HEK293 (cell line): ENCODE measurements at regions not wholly inside any gene's neighbourhood (a gene's known extent, or its start where the extent isn't known, plus 50 kb on each side); places are given as distances from the start of the nearest gene placed in this dataset.

Experiments
- CTCF ChIA-PET: fragments of 350-600 bp; formaldehyde crosslinking; extraction: SDS; loops from one replicate; lab custom pipeline; 2021; ENCODE audit warnings: antibody characterized with exemption; lab: Yijun Ruan, JAX
- POLR2A ChIA-PET: fragments of 300-600 bp; formaldehyde crosslinking; extraction: SDS; loops from one replicate; lab custom pipeline; 2020; ENCODE audit warnings: antibody characterized with exemption, inconsistent platforms; lab: Yijun Ruan, JAX
- H3K27ac ChIP-seq: fragments of 200-500 bp; sonication (Bioruptor generic); 2 replicates; pipeline ENCODE4 v1.5.1; 2014; ENCODE audit warnings: low read depth, low read length, control low read depth, inconsistent platforms; ENCODE audit errors: extremely low read depth
- H3K36me3 ChIP-seq, 2 experiments: fragments of 200-500 bp in 1 of 2; sonication (Bioruptor generic) in 1 of 2; 1 replicate in 1 of 2; 2 replicates in 1 of 2; pipeline ENCODE4 v1.5.1; 2014 to 2017; ENCODE audit warnings: inconsistent platforms in 2 of 2, low read length in 2 of 2; ENCODE audit not compliant: control insufficient read depth in 2 of 2, insufficient read depth in 1 of 2
- H3K4me1 ChIP-seq: fragments of 200-500 bp; sonication (Bioruptor generic); 2 replicates; pipeline ENCODE4 v1.5.1; 2014; ENCODE audit warnings: mild to moderate bottlenecking, low read length, inconsistent platforms; ENCODE audit not compliant: control insufficient read depth, insufficient read depth
- H3K4me3 ChIP-seq: 2 replicates; pipeline ENCODE4 v1.5.1; 2011; ENCODE audit warnings: low read depth, mild to moderate bottlenecking, control low read depth, low read length, moderate library complexity
- H3K9me3 ChIP-seq: fragments of 200-500 bp; sonication (Bioruptor generic); 2 replicates; pipeline ENCODE4 v1.5.1; 2014; ENCODE audit warnings: low read depth, low read length, inconsistent platforms; ENCODE audit not compliant: control insufficient read depth, insufficient read depth
- AEBP2 ChIP-seq: fragments of 450-650 bp; formaldehyde crosslinking; IDR thresholded peaks from 2 replicates; pipeline ENCODE4 v1.5.1; 2016; ENCODE audit warnings: missing biosample characterization, missing genetic modification characterization, borderline replicate concordance
- HIC1 ChIP-seq: fragments of 450-650 bp; formaldehyde crosslinking; IDR thresholded peaks from 2 replicates; pipeline ENCODE4 v1.5.1; 2016; ENCODE audit warnings: missing biosample characterization, missing genetic modification characterization
- IKZF3 ChIP-seq: fragments of 450-650 bp; IDR thresholded peaks from 2 replicates; pipeline ENCODE4 v1.5.0; 2018; ENCODE audit warnings: missing biosample characterization, mild to moderate bottlenecking, missing genetic modification characterization, moderate library complexity
- KLF17 ChIP-seq: fragments of 450-650 bp; formaldehyde crosslinking; IDR thresholded peaks from 2 replicates; pipeline ENCODE4 v1.5.1; 2016; ENCODE audit warnings: missing biosample characterization, missing genetic modification characterization
- KLF8 ChIP-seq: fragments of 450-650 bp; formaldehyde crosslinking; IDR thresholded peaks from 2 replicates; pipeline ENCODE4 v1.5.1; 2016; ENCODE audit warnings: missing biosample characterization, missing genetic modification characterization
- MZF1 ChIP-seq: fragments of 450-650 bp; formaldehyde crosslinking; IDR thresholded peaks from 2 replicates; pipeline ENCODE4 v1.5.1; 2017; ENCODE audit warnings: missing biosample characterization, missing genetic modification characterization, borderline replicate concordance
- PRDM10 ChIP-seq: fragments of 450-650 bp; formaldehyde crosslinking; IDR thresholded peaks from 2 replicates; pipeline ENCODE4 v1.5.1; 2016; ENCODE audit warnings: missing biosample characterization, missing genetic modification characterization
- SCRT1 ChIP-seq: fragments of 450-650 bp; formaldehyde crosslinking; IDR thresholded peaks from 2 replicates; pipeline ENCODE4 v1.5.1; 2016; ENCODE audit warnings: missing biosample characterization, missing genetic modification characterization, borderline replicate concordance
- ZBTB21 ChIP-seq: fragments of 450-650 bp; formaldehyde crosslinking; IDR thresholded peaks from 2 replicates; pipeline ENCODE4 v1.5.1; 2017; ENCODE audit warnings: missing biosample characterization, missing genetic modification characterization
- ZNF174 ChIP-seq: fragments of 450-650 bp; formaldehyde crosslinking; IDR thresholded peaks from 2 replicates; pipeline ENCODE4 v1.5.0; 2017; ENCODE audit warnings: missing biosample characterization, mild to moderate bottlenecking, missing genetic modification characterization
- ZNF202 ChIP-seq: fragments of 450-650 bp; formaldehyde crosslinking; IDR thresholded peaks from 2 replicates; pipeline ENCODE4 v1.5.1; 2016; ENCODE audit warnings: missing biosample characterization, missing genetic modification characterization, borderline replicate concordance
- ZNF274 ChIP-seq, 2 experiments: fragments of 200-500 bp in 1 of 2; fragments of 450-650 bp in 1 of 2; sonication (Bioruptor generic) in 1 of 2; formaldehyde crosslinking in 1 of 2; IDR thresholded peaks; 2 replicates each; pipeline versions ENCODE4 v1.5.1 to v1.6.1; 2014 to 2016; ENCODE audit warnings: borderline replicate concordance in 1 of 2, inconsistent platforms in 1 of 2, low read length in 1 of 2, missing biosample characterization in 1 of 2, missing genetic modification characterization in 1 of 2
- ZNF280D ChIP-seq: fragments of 450-650 bp; formaldehyde crosslinking; IDR thresholded peaks from 2 replicates; pipeline ENCODE4 v1.5.1; 2016; ENCODE audit warnings: missing biosample characterization, missing genetic modification characterization
- ZNF335 ChIP-seq: fragments of 450-650 bp; formaldehyde crosslinking; conservative IDR thresholded peaks from 2 replicates; pipeline ENCODE4 v1.5.1; 2016; ENCODE audit warnings: missing biosample characterization, missing genetic modification characterization
- ZNF404 ChIP-seq: fragments of 450-650 bp; formaldehyde crosslinking; IDR thresholded peaks from 2 replicates; pipeline ENCODE4 v1.5.1; 2017; ENCODE audit warnings: missing biosample characterization, missing genetic modification characterization
- ZNF423 ChIP-seq: fragments of 450-650 bp; formaldehyde crosslinking; IDR thresholded peaks from 2 replicates; pipeline ENCODE4 v1.5.1; 2016; ENCODE audit warnings: missing biosample characterization, missing genetic modification characterization
- ZNF514 ChIP-seq: fragments of 450-650 bp; formaldehyde crosslinking; IDR thresholded peaks from 2 replicates; pipeline ENCODE4 v1.5.1; 2016; ENCODE audit warnings: missing biosample characterization, missing genetic modification characterization
- ZNF549 ChIP-seq: fragments of 450-650 bp; IDR thresholded peaks from 2 replicates; pipeline ENCODE4 v1.5.1; 2018; ENCODE audit warnings: missing biosample characterization, missing genetic modification characterization, mild to moderate bottlenecking, inconsistent platforms, moderate library complexity
- ZNF600 ChIP-seq: fragments of 450-650 bp; formaldehyde crosslinking; IDR thresholded peaks from 2 replicates; pipeline ENCODE4 v1.5.1; 2016; ENCODE audit warnings: missing biosample characterization, missing genetic modification characterization
- ZNF610 ChIP-seq: fragments of 450-650 bp; formaldehyde crosslinking; IDR thresholded peaks from 2 replicates; pipeline ENCODE4 v1.5.1; 2016; ENCODE audit warnings: missing biosample characterization, missing genetic modification characterization, borderline replicate concordance
- ZNF785 ChIP-seq: fragments of 450-650 bp; formaldehyde crosslinking; IDR thresholded peaks from 2 replicates; pipeline ENCODE4 v1.5.1; 2016; ENCODE audit warnings: missing biosample characterization, missing genetic modification characterization
- ZNF791 ChIP-seq: fragments of 450-650 bp; formaldehyde crosslinking; IDR thresholded peaks from 2 replicates; pipeline ENCODE4 v1.5.1; 2016; ENCODE audit warnings: missing biosample characterization, missing genetic modification characterization
- ZNF837 ChIP-seq: fragments of 450-650 bp; formaldehyde crosslinking; IDR thresholded peaks from 2 replicates; pipeline ENCODE4 v1.5.1; 2016; ENCODE audit warnings: missing biosample characterization, missing genetic modification characterization

GRCh38 chr14:61125041-61125866, 144.2 kb downstream of the SLC38A6 start:
- H3K4me1 ChIP-seq, result no peaks in the 10 kb centered on the region
- no peak overlapping the region for H3K27ac ChIP-seq
- ChIA-PET POLR2A (no interaction called here), CTCF (interaction anchor here (0.5 to 0.6 kb wide), 4 partner anchors 8 to 229 kb away, joined by 3 to 4 read pairs (median 3); no protein-coding TSS in a partner anchor)
- H3K9me3 ChIP-seq, result no peaks in the 10 kb centered on the region
- TF ChIP-seq KLF8 (tag by site-specific recombination), result no peak
- no peak for TF ChIP-seq ZNF610 (tag by site-specific recombination)
- TF ChIP-seq IKZF3 (tag by site-specific recombination), result no peak
- TF ChIP-seq HIC1 (tag by site-specific recombination), result no peak
- TF ChIP-seq SCRT1, result no peak
- TF ChIP-seq ZBTB21, result no peak
- TF ChIP-seq ZNF785, result no peak
- no peak for TF ChIP-seq ZNF174 (tag by site-specific recombination)
- no peak for TF ChIP-seq ZNF423 (tag by site-specific recombination)
- H3K36me3 ChIP-seq, result no peaks in the 10 kb centered on the region
- H3K4me3 ChIP-seq, result no peak overlapping the region

- Histone ChIP-seq H3K9me3 (no peaks in the 10 kb centered on the region), H3K27ac (no peak overlapping the region), H3K4me3 (no peak overlapping the region), H3K36me3 (no peaks in the 10 kb centered on the region), H3K4me1 (no peaks in the 10 kb centered on the region)
- POLR2A ChIA-PET, result no interaction called here
- CTCF ChIA-PET, result no interaction called here
- TF ChIP-seq ZNF202 (no peak), ZNF837 (no peak), PRDM10 (tag by site-specific recombination) (no peak), ZNF549 (tag by site-specific recombination) (no peak), KLF17 (no peak), ZNF514 (tag by site-specific recombination) (no peak), MZF1 (tag by site-specific recombination) (no peak), ZNF280D (tag by site-specific recombination) (no peak), ZNF791 (tag by site-specific recombination) (no peak), ZNF600 (tag by site-specific recombination) (no peak), ZNF423 (tag by site-specific recombination) (no peak), ZNF274 (IDR thresholded peaks at IDR 0.05; ENCODE audit: low read length) (no peak), ZNF274 (tag by site-specific recombination; IDR thresholded peaks at IDR 0.05; ENCODE audit: borderline replicate concordance) (no peak), ZNF335 (tag by site-specific recombination) (no peak), ZNF404 (no peak), AEBP2 (tag by site-specific recombination) (no peak)
Observed at GRCh38 chr14:61122862-61123261, 141.8 kb downstream of the SLC38A6 start.
